ENCODE measurements at regions not wholly inside any gene's neighbourhood (a gene's known extent, or its start where the extent isn't known, plus 50 kb on each side); places are given as distances from the start of the nearest gene placed in this dataset.

DNA sequence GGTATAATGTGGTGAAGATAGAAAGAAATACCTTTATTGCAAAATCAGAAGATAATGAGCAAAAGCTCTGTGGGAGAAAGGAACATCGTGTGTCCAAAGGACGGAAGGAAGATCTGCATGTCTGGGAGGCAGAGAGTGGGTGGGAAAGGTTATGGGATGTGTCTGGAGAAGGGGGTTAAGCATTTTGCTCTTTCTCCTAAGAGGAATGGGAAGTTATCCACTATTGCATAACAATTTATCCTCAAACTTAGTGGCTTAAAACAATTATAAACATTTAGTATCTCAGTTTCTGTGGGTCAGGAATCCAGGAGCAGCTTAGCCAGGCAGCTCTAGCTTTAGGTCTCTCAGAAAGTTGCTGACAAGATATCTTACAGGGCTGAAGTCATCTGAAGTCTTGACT lies 229.1 kb upstream of the CITED2 start:
- TF ChIP-seq, protein P1, sequence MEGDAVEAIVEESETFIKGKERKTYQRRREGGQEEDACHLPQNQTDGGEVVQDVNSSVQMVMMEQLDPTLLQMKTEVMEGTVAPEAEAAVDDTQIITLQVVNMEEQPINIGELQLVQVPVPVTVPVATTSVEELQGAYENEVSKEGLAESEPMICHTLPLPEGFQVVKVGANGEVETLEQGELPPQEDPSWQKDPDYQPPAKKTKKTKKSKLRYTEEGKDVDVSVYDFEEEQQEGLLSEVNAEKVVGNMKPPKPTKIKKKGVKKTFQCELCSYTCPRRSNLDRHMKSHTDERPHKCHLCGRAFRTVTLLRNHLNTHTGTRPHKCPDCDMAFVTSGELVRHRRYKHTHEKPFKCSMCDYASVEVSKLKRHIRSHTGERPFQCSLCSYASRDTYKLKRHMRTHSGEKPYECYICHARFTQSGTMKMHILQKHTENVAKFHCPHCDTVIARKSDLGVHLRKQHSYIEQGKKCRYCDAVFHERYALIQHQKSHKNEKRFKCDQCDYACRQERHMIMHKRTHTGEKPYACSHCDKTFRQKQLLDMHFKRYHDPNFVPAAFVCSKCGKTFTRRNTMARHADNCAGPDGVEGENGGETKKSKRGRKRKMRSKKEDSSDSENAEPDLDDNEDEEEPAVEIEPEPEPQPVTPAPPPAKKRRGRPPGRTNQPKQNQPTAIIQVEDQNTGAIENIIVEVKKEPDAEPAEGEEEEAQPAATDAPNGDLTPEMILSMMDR (conservative IDR thresholded peaks at IDR 0.05; ENCODE audit: low read depth, low read length), result no peak
- TF ChIP-seq EZH2 (IDR thresholded peaks at IDR 0.05; ENCODE audit: borderline replicate concordance, low read depth, low read length, poor library complexity, severe bottlenecking), result no peak

Data from A673 (cell line).